Caco-2 (cell line): ENCODE measurements at regions not wholly inside any gene's neighbourhood (a gene's known extent, or its start where the extent isn't known, plus 50 kb on each side); places are given as distances from the start of the nearest gene placed in this dataset.

Source experiments
- BruUV-seq: library from RNA; stranded (reverse); fragments of 400-500 nt; replicated peaks from 2 replicates; lab custom pipeline; 2021; lab: Mats Ljungman, UMichigan
- CTCF ChIA-PET: fragments of 300-600 bp; sonication (Branson Sonifier 250); formaldehyde crosslinking; loops from one replicate; lab custom pipeline; 2022; ENCODE audit warnings: antibody characterized with exemption; lab: Charles Lee
- POLR2A ChIA-PET: fragments of 300-600 bp; sonication (Branson Sonifier 250); formaldehyde crosslinking; loops from one replicate; lab custom pipeline; 2022; ENCODE audit warnings: antibody characterized with exemption; lab: Charles Lee
- DNase-seq, 2 experiments: peaks; one replicate each; pipeline versions ENCODE4 v3.0.0 to v3.0.0-alpha.2; 2020 to 2022
- H3K27me3 ChIP-seq: replicated peaks from 2 replicates; pipeline ENCODE4 v1.6.0; 2011; ENCODE audit warnings: low read length; ENCODE audit not compliant: control insufficient read depth, insufficient read depth
- H3K36me3 ChIP-seq: 2 replicates; pipeline ENCODE4 v1.5.1; 2011; ENCODE audit warnings: low read length; ENCODE audit not compliant: control insufficient read depth, insufficient read depth
- H3K4me1 ChIP-seq: fragments of 250-450 bp; sonication (Bioruptor Pico); 2 replicates; pipeline ENCODE4 v1.5.1; 2020; ENCODE audit warnings: mild to moderate bottlenecking
- H3K4me3 ChIP-seq: 2 replicates; pipeline ENCODE4 v1.5.1; 2011; ENCODE audit warnings: low read depth, mild to moderate bottlenecking, control low read depth, low read length
- H3K9me3 ChIP-seq: fragments of 250-450 bp; sonication (Bioruptor Pico); 2 replicates; pipeline ENCODE4 v1.5.1; 2020; ENCODE audit warnings: mild to moderate bottlenecking, moderate library complexity
- H3K27ac Mint-ChIP-seq: one replicate; pipeline ENCODE4 v1.8.0; 2022; ENCODE audit warnings: mixed read lengths; ENCODE audit not compliant: unreplicated experiment
- H3K27me3 Mint-ChIP-seq: one replicate; pipeline ENCODE4 v1.8.0; 2022; ENCODE audit warnings: mixed read lengths; ENCODE audit not compliant: insufficient read depth, unreplicated experiment
- H3K36me3 Mint-ChIP-seq: one replicate; pipeline ENCODE4 v1.8.0; 2022; ENCODE audit warnings: mild to moderate bottlenecking, mixed read lengths; ENCODE audit not compliant: insufficient read depth, unreplicated experiment
- H3K4me1 Mint-ChIP-seq: one replicate; pipeline ENCODE4 v1.8.0; 2022; ENCODE audit warnings: low read depth, mixed read lengths; ENCODE audit not compliant: unreplicated experiment
- H3K4me3 Mint-ChIP-seq: one replicate; pipeline ENCODE4 v1.8.0; 2022; ENCODE audit warnings: mild to moderate bottlenecking, moderate library complexity, mixed read lengths; ENCODE audit not compliant: unreplicated experiment
- H3K9me3 Mint-ChIP-seq: one replicate; pipeline ENCODE4 v1.8.0; 2022; ENCODE audit warnings: mixed read lengths; ENCODE audit not compliant: unreplicated experiment
- intact Hi-C: fragments of 100-400 bp; cut with micrococcal nuclease; formaldehyde crosslinking; loops from one replicate; pipeline ENCODE4 v1.10.0; 2022; ENCODE audit not compliant: unreplicated experiment
- TF ChIP-seq, protein P1 (sequence below), 2 experiments: fragments of 200-600 bp in 1 of 2; IDR thresholded peaks; 1 replicate in 1 of 2; 2 replicates in 1 of 2; pipeline versions ENCODE4 v1.5.1 to v1.8.0; 2011 to 2022; ENCODE audit warnings: antibody characterized with exemption in 1 of 2, control low read depth in 1 of 2, inconsistent platforms in 1 of 2, low read depth in 1 of 2, low read length in 1 of 2, mild to moderate bottlenecking in 1 of 2, moderate library complexity in 1 of 2; ENCODE audit not compliant: insufficient read depth in 1 of 2, severe bottlenecking in 1 of 2, unreplicated experiment in 1 of 2

DNA sequence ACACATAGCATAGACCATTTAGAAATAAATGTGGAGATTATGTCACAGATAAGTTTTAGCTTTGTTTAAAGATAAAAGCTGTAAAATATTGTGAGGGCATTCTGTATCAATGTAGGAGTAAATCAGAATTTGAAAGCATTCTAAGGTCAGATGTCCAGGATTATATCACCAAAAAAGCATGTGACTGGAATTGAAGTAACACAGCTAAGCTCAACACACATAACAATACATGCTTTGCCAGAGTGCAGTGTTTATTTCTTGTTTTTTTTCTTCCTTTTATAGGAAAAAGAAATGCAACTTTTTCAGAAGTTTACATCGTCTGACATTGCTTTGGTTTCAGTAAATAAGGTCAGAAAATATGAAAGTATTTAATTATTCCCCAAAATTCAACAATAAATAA lies 183.4 kb downstream of the HTR7 start:
- no TSS peak for BruUV-seq
- no peaks in the 10 kb centered on the region for H3K36me3 Mint-ChIP-seq
- intact Hi-C loops, result no loop called here
- TF ChIP-seq, protein P1, sequence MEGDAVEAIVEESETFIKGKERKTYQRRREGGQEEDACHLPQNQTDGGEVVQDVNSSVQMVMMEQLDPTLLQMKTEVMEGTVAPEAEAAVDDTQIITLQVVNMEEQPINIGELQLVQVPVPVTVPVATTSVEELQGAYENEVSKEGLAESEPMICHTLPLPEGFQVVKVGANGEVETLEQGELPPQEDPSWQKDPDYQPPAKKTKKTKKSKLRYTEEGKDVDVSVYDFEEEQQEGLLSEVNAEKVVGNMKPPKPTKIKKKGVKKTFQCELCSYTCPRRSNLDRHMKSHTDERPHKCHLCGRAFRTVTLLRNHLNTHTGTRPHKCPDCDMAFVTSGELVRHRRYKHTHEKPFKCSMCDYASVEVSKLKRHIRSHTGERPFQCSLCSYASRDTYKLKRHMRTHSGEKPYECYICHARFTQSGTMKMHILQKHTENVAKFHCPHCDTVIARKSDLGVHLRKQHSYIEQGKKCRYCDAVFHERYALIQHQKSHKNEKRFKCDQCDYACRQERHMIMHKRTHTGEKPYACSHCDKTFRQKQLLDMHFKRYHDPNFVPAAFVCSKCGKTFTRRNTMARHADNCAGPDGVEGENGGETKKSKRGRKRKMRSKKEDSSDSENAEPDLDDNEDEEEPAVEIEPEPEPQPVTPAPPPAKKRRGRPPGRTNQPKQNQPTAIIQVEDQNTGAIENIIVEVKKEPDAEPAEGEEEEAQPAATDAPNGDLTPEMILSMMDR (IDR thresholded peaks at IDR 0.05; ENCODE audit: insufficient read depth in 1 of 2, low read depth in 1 of 2, low read length in 1 of 2, severe bottlenecking in 1 of 2, unreplicated experiment in 1 of 2), result no peak
- DNase-seq, result no peak
- H3K4me1 Mint-ChIP-seq, result no peaks in the 10 kb centered on the region
- POLR2A ChIA-PET, result no interaction called here
- H3K27me3 Mint-ChIP-seq, result peaks cover 26% of the 10 kb centered on the region
- no peak overlapping the region for H3K27ac Mint-ChIP-seq
- H3K4me3 ChIP-seq, result no peak overlapping the region
- H3K9me3 ChIP-seq, result no peaks in the 10 kb centered on the region
- no peak overlapping the region for H3K4me3 Mint-ChIP-seq
- H3K36me3 ChIP-seq, result no peaks in the 10 kb centered on the region
- no peaks in the 10 kb centered on the region for H3K4me1 ChIP-seq
- CTCF ChIA-PET, result no interaction called here
- no peaks in the 10 kb centered on the region for H3K27me3 ChIP-seq
- no peaks in the 10 kb centered on the region for H3K9me3 Mint-ChIP-seq

DNA sequence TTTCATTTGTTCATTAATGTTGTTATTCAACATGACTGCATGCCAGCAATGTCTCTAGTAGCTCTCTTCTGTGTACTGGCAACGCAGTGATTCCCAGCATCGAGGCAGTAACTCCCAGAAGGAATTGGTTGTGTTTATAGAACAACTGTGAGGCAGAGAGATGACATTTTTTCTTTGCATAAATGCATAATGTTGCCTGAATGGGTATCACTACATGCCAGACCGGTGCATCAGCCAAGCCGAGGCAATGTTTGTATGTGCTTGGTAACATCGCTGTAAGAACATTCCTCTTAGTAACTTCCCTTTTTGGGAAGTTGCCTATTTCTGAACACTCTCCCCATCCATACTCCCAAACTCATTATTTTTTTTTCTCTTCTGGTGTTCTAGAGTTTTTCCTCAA lies 182.9 kb downstream of the HTR7 start:
- no peaks in the 10 kb centered on the region for H3K36me3 ChIP-seq
- no peak overlapping the region for H3K4me3 ChIP-seq
- H3K4me1 ChIP-seq, result no peaks in the 10 kb centered on the region
- no peaks in the 10 kb centered on the region for H3K9me3 ChIP-seq
- H3K27ac Mint-ChIP-seq, result no peak overlapping the region
- intact Hi-C loops, result no loop called here
- no TSS peak for BruUV-seq
- TF ChIP-seq, protein P1 (IDR thresholded peaks at IDR 0.05; ENCODE audit: insufficient read depth in 1 of 2, low read depth in 1 of 2, low read length in 1 of 2, severe bottlenecking in 1 of 2, unreplicated experiment in 1 of 2), result no peak
- no peaks in the 10 kb centered on the region for H3K4me1 Mint-ChIP-seq
- peaks cover 26% of the 10 kb centered on the region for H3K27me3 Mint-ChIP-seq
- no peak for DNase-seq
- CTCF ChIA-PET, result no interaction called here
- no peaks in the 10 kb centered on the region for H3K27me3 ChIP-seq
- H3K36me3 Mint-ChIP-seq, result no peaks in the 10 kb centered on the region
- H3K9me3 Mint-ChIP-seq, result no peaks in the 10 kb centered on the region
- POLR2A ChIA-PET, result no interaction called here
- no peak overlapping the region for H3K4me3 Mint-ChIP-seq

GRCh38 chr10:90675621-90676020 lies 182.2 kb downstream of the HTR7 start:
- TF ChIP-seq, protein P1 (IDR thresholded peaks at IDR 0.05; ENCODE audit: insufficient read depth in 1 of 2, low read depth in 1 of 2, low read length in 1 of 2, severe bottlenecking in 1 of 2, unreplicated experiment in 1 of 2), result no peak

More at GRCh38 chr10:90675621-90676020, 182.2 kb downstream of the HTR7 start:
- Mint-ChIP-seq H3K4me3 (no peak overlapping the region), H3K27ac (no peak overlapping the region), H3K36me3 (no peaks in the 10 kb centered on the region), H3K4me1 (no peaks in the 10 kb centered on the region), H3K9me3 (no peaks in the 10 kb centered on the region), H3K27me3 (peaks cover 21% of the 10 kb centered on the region)
- POLR2A ChIA-PET, result no interaction called here
- H3K4me1 ChIP-seq, result no peaks in the 10 kb centered on the region
- CTCF ChIA-PET, result no interaction called here
- no peak for DNase-seq
- H3K36me3 ChIP-seq, result no peaks in the 10 kb centered on the region
- no TSS peak for BruUV-seq
- H3K9me3 ChIP-seq, result no peaks in the 10 kb centered on the region
- intact Hi-C loops, result no loop called here
- H3K27me3 ChIP-seq, result no peaks in the 10 kb centered on the region
- H3K4me3 ChIP-seq, result no peak overlapping the region
